ENCODE measurements at regions not wholly inside any gene's neighbourhood (a gene's known extent, or its start where the extent isn't known, plus 50 kb on each side); places are given as distances from the start of the nearest gene placed in this dataset.

- DNase-seq: no peak
These were observed 236.2 kb upstream of the PREP start for GRCh38 chr6:105639124-105639523.

GRCh38 chr6:105633814-105634213 is 230.9 kb upstream of the PREP start:
- DNase-seq: no peak

- DNase-seq: no peak
These were observed 225.4 kb upstream of the PREP start for GRCh38 chr6:105628156-105628860.

- DNase-seq: no peak
These were observed 223.6 kb upstream of the PREP start for GRCh38 chr6:105626295-105627158.

GRCh38 chr6:105624021-105624420 is 221.1 kb upstream of the PREP start:
- no peak for DNase-seq

DNA sequence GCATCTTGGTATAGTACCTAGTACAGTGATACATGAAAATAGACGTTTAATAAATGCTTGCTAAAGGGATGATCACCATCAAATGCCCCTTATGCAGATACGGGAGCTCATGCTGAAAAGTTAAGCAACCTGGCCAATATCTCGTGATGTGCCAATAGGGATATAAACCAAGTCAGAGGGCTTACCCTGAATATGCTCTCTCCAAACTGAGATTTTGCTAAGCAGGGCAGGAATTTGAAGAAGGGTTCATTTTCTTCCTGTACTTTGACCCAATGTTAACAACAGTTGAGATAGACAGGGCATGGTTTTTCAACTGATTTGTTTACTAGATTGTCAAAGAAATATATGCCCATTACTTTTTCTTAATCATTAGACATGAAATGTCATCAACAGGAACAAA is 219.3 kb upstream of the PREP start:
- no peak for DNase-seq

DNA sequence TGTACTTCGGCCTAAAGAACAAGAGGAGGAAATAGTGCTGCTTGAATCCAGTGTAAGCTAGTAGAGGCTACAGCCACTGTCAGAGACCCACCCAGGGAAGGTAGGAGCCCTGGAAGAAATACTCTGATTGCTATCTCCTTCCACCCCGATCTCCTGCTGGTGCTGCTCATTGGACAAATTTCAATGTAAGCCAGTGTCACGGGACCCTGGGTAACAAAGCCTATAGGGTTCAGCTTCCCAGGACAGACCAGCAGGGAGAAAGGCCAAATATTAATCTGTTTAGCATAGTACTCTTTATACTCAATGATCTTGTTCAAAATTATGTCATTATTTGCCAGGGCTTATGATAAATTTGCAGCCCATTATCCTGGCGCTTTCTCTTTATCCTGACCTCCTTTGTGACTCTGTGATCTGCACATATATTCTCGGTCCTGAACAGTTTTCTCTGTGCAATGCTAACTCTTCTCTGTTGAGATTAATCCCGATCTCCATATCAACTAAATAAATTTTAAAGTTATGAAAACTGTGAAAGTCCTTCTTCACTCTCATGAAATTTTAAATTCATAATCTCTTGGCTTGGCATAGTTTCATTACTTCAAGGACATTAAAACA is 218.8 kb upstream of the PREP start:
- no peak for DNase-seq

GRCh38 chr6:105620878-105621277 is 218.0 kb upstream of the PREP start:
- DNase-seq: no peak

GRCh38 chr6:105619971-105620741 is 217.3 kb upstream of the PREP start:
- no peak for DNase-seq

DNA sequence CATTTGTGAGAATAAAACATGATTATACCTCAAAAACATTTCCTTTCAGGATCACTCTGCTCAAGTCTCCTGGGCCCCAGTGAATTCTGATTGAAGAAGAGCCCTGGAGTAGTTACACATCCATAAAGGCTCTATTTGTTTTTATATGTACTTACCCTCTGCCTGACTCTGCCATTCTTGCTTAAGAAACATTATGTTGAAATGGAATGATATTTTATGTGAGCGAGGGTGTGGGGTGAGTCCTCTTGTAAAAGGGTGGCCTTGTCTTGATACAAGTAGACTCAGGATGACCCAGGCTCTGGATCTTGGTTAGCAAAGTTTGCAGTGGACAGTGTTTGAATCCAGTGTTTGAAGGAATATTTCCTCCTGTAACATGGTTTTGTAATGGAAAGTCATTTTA is 215.4 kb upstream of the PREP start:
- no peak for DNase-seq

DNA sequence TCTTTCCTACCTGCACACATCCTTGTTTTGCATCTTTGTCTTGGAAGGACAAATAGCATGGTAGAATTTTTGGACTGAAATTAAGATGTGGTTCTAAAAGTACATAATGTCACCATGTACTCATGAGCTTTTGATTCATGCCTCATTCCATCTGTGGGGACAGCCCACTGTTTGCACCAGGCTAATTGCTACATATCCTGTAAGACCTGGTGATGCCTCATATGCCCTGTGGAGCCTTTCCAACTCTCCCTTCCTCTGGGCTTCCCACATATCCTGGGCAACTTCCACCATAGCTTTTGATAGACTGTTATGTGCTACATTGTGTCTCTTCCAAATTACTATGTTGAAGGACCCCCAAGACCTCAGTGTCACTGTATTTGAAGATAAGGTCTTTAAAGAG is 213.6 kb upstream of the PREP start:
- DNase-seq: no peak

- DNase-seq: no peak
These were observed 208.7 kb upstream of the PREP start for GRCh38 chr6:105611606-105612005.

DNA sequence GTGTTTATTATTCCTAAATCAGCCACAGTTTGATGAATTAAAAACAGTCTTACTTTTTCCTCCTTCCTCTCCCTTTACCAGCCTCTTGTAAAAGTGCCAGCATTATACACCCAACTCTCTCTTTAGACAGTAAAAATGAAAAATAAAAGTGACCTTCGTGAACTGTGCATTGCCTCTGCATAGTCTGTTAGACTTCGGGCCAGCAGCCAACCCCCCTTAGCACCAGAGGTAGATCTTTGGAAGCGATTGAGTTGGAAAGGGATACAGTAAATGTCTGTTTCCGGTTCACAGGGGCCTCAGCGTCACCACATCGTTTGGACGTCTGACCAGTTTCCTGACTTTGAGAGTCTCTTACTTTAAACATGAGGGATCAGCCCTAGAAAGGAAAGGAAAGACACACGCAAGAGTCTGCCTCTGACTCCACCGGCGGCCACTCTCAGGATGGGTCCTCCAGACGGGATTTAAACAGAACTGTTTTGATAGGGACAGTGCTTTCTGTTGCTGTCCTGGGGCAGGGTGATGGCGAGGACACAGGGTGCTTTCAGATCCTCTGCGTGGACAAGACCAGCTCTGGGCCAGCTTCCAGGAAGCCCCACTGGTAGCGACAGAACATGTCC is 206.6 kb upstream of the PREP start:
- DNase-seq: no peak

GRCh38 chr6:105608711-105609374 is 206.0 kb upstream of the PREP start:
- DNase-seq: no peak

GRCh38 chr6:105607636-105608621 is 205.0 kb upstream of the PREP start:
- no peak for DNase-seq

- DNase-seq: no peak
These were observed 204.1 kb upstream of the PREP start for GRCh38 chr6:105606831-105607463.

- no peak for DNase-seq
These were observed 201.7 kb upstream of the PREP start for GRCh38 chr6:105604587-105604884.

GRCh38 chr6:105603788-105604586 is 201.1 kb upstream of the PREP start:
- DNase-seq: no peak

DNA sequence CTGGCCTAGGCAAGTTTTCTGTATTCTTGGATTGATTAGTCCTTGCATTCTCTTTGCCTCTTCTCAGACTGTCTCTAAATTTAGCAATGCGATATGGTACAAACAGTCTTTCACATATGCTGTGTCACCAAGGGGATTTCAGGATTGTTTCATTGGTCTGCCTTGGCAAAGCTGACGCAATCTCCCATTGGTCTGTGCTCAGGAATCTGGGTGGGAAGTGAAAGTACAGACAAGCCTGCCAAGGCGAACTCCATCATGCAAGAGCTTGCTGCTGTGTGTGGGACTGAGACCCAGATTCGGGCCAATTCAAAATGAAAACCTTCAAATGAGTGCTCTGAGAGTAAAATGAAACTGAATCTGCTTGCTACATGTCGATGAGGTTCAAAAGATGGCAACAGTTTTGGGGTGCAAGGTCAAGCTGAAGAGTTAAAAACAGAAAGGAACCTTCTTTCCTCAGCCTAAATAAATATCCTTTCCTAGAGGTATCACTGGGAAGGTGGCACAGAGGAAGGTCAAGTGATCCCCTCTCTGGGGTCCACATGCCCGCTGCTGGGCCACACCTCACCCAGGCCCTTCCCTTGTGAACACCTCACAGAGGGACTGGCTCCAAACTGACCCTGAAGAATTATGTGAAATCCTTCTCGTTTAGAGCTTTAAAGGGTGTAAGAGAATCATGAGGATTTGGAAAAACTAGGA is 198.8 kb upstream of the PREP start:
- peak; percentile 10 for DNase-seq

Data from CD4-positive, alpha-beta T cell treated with Interleukin-17A for 4 hours (primary cell).